NT2/D1 (cell line): ENCODE measurements at regions not wholly inside any gene's neighbourhood (a gene's known extent, or its start where the extent isn't known, plus 50 kb on each side); places are given as distances from the start of the nearest gene placed in this dataset.

Source experiments
- YY1 ChIP-seq: IDR thresholded peaks from 2 replicates; pipeline ENCODE4 v1.6.1; 2011; ENCODE audit not compliant: insufficient read length, insufficient read depth
- ZNF274 ChIP-seq: IDR thresholded peaks from 2 replicates; pipeline ENCODE4 v1.6.1; 2011; ENCODE audit warnings: mild to moderate bottlenecking, low read depth, low read length

GRCh38 chr3:147113293-147114044 lies 292.9 kb downstream of the ZIC4 start:
- TF ChIP-seq ZNF274 (no peak), YY1 (no peak)
